ENCODE measurements at regions not wholly inside any gene's neighbourhood (a gene's known extent, or its start where the extent isn't known, plus 50 kb on each side); places are given as distances from the start of the nearest gene placed in this dataset.
"Not testable (repeated sequence)": the region's sequence is repeated elsewhere in the genome, so short reads cannot be mapped to it uniquely, and the experiment has no call there.

DNA sequence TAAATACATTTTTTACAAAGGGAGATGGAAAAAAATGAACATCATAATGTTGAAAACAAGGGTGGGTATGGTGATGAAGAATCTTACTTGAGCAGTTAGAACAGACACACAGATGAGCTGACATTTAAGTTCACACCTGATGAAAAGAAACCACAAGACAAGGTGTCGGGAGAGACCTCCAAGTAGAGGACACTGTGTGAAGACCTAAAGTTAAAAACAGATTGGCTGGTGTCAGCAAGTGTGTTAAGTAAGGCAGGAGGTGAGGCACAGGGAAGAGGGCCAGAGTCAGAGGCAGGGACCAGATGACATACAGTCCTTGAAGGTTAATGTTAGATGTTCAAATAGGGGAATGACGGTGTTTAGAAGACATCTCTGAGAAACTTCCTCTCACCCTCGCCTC lies 236.8 kb downstream of the FAT3 start:
- DNase-seq (ENCODE audit: low spot score): no peak
- TF ChIP-seq, protein P1, sequence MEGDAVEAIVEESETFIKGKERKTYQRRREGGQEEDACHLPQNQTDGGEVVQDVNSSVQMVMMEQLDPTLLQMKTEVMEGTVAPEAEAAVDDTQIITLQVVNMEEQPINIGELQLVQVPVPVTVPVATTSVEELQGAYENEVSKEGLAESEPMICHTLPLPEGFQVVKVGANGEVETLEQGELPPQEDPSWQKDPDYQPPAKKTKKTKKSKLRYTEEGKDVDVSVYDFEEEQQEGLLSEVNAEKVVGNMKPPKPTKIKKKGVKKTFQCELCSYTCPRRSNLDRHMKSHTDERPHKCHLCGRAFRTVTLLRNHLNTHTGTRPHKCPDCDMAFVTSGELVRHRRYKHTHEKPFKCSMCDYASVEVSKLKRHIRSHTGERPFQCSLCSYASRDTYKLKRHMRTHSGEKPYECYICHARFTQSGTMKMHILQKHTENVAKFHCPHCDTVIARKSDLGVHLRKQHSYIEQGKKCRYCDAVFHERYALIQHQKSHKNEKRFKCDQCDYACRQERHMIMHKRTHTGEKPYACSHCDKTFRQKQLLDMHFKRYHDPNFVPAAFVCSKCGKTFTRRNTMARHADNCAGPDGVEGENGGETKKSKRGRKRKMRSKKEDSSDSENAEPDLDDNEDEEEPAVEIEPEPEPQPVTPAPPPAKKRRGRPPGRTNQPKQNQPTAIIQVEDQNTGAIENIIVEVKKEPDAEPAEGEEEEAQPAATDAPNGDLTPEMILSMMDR (IDR thresholded peaks at IDR 0.05; ENCODE audit: extremely low read depth, missing control alignments): no peak

DNA sequence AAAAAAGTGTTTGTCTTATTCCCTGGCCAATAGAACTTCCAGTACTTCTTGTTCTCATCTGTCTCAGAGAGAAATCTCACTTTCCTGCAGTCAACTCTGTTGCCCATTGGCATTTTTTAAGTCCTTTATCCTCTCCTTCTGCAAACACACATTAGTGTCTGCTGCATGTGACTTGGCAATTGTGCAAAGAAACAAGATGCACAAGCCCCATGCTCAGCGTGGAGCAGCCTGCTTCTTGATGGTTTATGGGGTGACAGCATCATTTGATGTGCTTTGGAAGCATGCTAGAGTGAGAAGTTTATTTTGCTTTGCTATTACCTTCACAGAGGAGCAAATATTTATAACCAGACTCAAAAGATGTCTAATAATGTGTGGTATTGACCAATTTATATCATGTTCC lies 238.2 kb downstream of the FAT3 start:
- TF ChIP-seq, protein P1 (IDR thresholded peaks at IDR 0.05; ENCODE audit: extremely low read depth, missing control alignments): no peak
- no peak for DNase-seq (ENCODE audit: low spot score)

DNA sequence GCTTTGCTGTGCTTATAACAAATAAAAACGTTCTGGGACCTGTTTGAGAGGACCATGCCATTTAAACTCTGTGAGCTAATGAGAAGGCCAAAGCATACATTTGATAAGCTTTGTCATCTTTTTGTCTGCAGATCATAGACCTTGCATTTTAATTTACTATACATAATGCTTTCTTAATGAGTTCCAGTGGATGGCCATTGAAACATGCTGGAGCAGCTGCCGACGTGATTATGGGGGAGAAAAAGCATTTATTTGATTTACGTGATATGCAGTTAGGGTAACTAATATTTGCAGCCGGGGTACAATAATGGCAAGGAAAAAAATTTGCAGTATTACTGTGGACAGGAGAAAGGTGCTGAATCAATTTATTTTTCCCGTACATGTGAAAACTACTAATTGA lies 240.2 kb downstream of the FAT3 start:
- TF ChIP-seq, protein P1 (IDR thresholded peaks at IDR 0.05; ENCODE audit: extremely low read depth, missing control alignments): no peak
- DNase-seq (ENCODE audit: low spot score): no peak

DNA sequence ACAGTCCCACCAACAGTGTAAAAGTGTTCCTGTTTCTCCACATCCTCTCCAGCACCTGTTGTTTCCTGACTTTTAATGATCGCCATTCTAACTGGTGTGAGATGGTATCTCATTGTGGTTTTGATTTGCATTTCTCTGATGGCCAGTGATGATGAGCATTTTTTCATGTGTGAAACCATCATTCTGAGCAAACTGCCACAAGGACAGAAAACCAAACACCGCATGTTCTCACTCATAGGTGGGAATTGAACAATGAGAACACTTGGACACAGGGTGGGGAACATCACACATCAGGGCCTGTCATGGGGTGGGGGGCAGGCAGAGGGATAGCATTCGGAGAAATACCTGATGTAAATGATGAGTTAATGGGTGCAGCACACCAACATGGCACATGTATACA lies 240.8 kb downstream of the FAT3 start:
- not testable (repeated sequence) for DNase-seq (ENCODE audit: low spot score)

DNA sequence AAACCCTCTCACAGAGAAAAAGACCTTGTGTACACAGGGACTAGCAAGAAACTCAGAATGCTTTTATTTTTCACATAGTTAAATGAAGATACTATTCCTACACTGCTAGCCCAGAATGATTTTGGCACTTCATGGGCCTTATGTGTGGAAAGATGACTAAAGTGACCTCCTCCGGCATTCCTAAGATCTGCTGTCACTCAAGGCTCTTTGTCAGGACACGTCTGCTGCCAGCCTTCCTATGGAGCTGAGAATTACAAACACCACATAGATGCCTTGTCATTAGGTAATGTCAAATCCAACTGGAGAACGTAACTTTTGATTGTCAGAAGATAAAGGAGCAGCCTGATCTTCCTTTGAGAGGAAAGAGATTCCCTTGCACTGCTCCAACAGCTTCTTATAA lies 249.1 kb downstream of the FAT3 start:
- TF ChIP-seq, protein P1 (IDR thresholded peaks at IDR 0.05; ENCODE audit: extremely low read depth, missing control alignments): no peak
- no peak for DNase-seq (ENCODE audit: low spot score)

DNA sequence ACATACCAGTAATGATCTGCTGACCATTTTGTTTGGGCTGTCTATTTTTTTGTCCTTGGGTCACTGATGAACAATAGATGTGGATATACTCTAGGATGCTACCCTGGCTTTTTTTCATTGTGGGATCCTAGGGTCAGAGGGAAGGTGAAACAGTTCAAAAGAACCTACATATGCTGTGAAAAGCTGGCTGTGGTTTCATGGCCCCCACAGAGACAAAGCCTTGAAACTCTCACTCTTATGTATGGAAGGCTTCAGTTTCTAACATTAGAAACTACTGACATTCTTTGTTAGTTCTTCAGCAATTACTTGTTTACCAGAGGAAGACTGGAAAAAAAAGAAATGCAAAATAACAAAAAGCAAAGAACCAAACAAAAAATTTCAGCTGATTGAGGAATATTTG lies 250.7 kb downstream of the FAT3 start:
- DNase-seq (ENCODE audit: low spot score): no peak
- TF ChIP-seq, protein P1 (IDR thresholded peaks at IDR 0.05; ENCODE audit: extremely low read depth, missing control alignments): no peak

DNA sequence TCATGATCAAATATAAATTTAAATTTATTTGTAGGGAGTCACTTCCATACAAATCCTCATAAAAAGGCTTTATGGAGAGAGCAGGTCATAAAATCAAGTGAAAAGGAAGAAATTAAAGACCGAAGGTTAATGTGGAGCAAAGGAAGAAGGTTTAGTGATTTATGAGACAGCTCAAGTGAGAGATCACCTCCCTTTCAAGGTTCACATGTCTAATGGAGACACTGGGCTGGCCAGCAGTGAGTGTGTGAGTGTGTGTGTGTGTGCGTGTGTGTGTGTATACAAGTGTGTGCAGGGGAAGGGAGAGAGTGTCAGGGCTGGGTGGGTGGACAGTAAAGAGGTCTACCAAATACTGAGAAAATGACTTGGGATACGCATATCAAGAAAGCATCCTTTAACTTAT lies 251.2 kb downstream of the FAT3 start:
- DNase-seq (ENCODE audit: low spot score): no peak
- TF ChIP-seq, protein P1 (IDR thresholded peaks at IDR 0.05; ENCODE audit: extremely low read depth, missing control alignments): no peak

DNA sequence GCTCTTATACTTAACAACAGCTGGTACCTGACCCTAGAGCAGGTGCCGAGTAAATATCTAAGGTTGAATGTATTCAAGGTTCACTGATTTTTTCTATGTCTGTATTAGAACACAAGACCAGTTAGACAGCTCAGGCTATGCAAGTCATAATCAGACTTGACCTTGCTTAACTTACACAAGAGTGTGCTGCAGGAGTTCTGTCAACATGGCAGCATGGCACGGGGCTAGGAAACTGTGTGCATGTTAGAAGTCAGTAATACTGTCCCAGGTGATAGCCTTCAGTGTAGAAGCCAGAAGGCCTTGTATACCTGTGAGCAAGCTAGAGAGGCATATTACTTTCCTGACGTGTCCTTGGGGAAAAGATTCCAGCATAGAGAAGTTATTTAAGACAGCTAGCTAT lies 253.1 kb downstream of the FAT3 start:
- TF ChIP-seq, protein P1 (IDR thresholded peaks at IDR 0.05; ENCODE audit: extremely low read depth, missing control alignments): no peak
- no peak for DNase-seq (ENCODE audit: low spot score)
